ENCODE measurements at regions not wholly inside any gene's neighbourhood (a gene's known extent, or its start where the extent isn't known, plus 50 kb on each side); places are given as distances from the start of the nearest gene placed in this dataset.

GRCh38 chr6:168951217-168951616 lies 302.4 kb downstream of the THBS2 start:
- DNase-seq (ENCODE audit: low spot score), result no peak
- in situ Hi-C loops (cut with MboI; ENCODE audit: low pct_unique_long_range_greater_than_20kb, low sequenced_read_pairs, unreplicated experiment), result no loop called here

DNA sequence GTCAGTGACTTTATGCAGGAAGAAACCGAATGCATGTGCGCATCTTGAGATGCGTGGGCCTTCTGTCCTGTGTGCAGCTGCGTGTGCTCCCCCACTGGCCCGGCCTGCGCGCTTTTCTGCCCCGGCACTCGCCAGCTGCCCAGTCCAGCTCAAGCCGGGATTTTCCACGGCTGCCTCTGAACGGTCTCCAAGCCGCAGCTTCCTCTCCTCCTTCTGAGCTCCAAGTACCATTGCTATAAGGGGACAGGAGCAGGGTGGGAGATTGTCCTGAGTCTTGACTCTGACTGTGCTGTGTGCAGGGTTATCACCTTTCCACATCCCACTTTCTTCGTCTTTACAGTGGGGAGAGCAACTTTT lies 302.8 kb downstream of the THBS2 start:
- DNase-seq (ENCODE audit: low spot score), result no peak
- TF ChIP-seq CTCF (IDR thresholded peaks at IDR 0.05; ENCODE audit: extremely low read depth, insufficient read depth, missing control alignments), result no peak
- in situ Hi-C loops (cut with MboI; ENCODE audit: low pct_unique_long_range_greater_than_20kb, low sequenced_read_pairs, unreplicated experiment), result no loop called here

More at GRCh38 chr6:168951217-168951616, 302.4 kb downstream of the THBS2 start:
- TF ChIP-seq CTCF (IDR thresholded peaks at IDR 0.05; ENCODE audit: extremely low read depth, insufficient read depth, missing control alignments), result no peak

DNA sequence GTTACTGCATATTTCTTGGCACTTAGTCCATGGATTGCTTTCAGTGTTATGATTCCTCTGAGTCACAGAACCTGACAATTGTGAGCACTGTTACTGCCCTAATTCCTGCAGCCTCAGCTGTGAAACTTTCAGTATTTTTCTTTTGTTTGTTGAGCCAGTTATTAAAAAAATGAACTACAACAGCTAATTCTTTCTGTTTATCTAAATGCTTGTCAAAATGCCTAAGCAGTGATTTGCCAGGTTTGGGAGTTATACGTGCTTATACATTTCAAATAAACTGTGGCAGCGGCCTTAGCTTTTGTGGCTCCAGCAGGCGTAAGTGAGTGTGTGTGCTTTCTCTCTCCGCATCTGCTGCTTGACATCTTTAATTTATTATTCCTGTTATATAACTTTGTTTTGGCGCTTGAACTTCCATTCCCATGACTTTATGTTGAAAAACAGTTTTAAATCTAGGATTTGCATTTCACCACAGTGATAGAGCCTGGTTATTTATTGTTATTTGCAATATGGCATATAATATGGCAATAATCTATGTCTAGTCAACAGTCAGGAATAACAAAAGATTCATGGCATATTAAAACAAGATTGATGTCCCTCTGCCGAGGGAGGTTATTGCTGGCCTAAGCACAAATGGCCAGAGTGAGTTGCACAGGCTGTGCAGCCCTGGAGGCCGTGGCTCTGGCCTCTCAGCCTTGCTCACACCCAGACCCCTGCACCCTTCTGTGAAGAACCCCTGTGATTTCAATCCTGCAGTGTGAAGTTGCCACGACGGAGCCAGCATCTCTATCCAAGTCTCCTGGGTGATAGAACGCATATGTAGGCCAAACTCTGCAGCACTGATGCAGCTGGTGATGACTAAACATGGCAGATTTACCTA lies 303.4 kb downstream of the THBS2 start:
- no peak for TF ChIP-seq CTCF (IDR thresholded peaks at IDR 0.05; ENCODE audit: extremely low read depth, insufficient read depth, missing control alignments)
- in situ Hi-C loops (cut with MboI; ENCODE audit: low pct_unique_long_range_greater_than_20kb, low sequenced_read_pairs, unreplicated experiment), result no loop called here
- no peak for DNase-seq (ENCODE audit: low spot score)

DNA sequence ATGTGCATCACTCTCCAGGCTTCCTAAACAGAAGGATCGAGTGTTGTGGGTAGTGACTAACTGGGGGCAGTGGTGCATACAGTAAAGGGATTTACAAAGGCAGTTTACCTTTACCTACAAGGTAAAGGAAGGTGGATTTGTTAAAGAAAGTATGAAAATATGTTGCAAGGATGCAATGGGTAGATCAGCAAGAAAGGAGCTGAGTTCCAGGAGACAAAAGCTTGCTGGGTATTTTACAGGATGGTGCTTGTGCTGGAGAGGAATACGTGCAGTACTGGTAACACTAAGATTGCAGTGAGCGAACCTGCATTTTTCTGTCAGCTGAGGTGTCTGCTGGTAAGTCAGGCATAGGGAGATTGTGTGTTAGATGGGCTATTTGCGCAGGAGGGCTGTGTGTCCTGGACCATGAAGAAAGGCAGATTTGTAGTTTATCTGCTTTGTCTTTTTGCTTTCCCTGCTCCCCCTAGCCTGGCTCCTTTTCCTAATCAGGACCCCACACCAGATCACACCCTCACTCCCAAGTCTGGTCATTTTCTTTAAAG lies 304.6 kb downstream of the THBS2 start:
- in situ Hi-C loops (cut with MboI; ENCODE audit: low pct_unique_long_range_greater_than_20kb, low sequenced_read_pairs, unreplicated experiment), result no loop called here
- DNase-seq (ENCODE audit: low spot score), result no peak
- TF ChIP-seq CTCF (IDR thresholded peaks at IDR 0.05; ENCODE audit: extremely low read depth, insufficient read depth, missing control alignments), result no peak

GRCh38 chr6:168948002-168948401 lies 305.6 kb downstream of the THBS2 start:
- TF ChIP-seq CTCF (IDR thresholded peaks at IDR 0.05; ENCODE audit: extremely low read depth, insufficient read depth, missing control alignments), result no peak
- in situ Hi-C loops (cut with MboI; ENCODE audit: low pct_unique_long_range_greater_than_20kb, low sequenced_read_pairs, unreplicated experiment), result no loop called here
- DNase-seq (ENCODE audit: low spot score), result no peak

GRCh38 chr6:168943231-168943905 lies 310.3 kb downstream of the THBS2 start:
- in situ Hi-C loops (cut with MboI; ENCODE audit: low pct_unique_long_range_greater_than_20kb, low sequenced_read_pairs, unreplicated experiment), result no loop called here
- no peak for TF ChIP-seq CTCF (IDR thresholded peaks at IDR 0.05; ENCODE audit: extremely low read depth, insufficient read depth, missing control alignments)
- no peak for DNase-seq (ENCODE audit: low spot score)
